Activated CD8-positive, alpha-beta T cell treated with anti-CD3 and anti-CD28 coated beads for 36 hours (primary cell): ENCODE measurements at regions not wholly inside any gene's neighbourhood (a gene's known extent, or its start where the extent isn't known, plus 50 kb on each side); places are given as distances from the start of the nearest gene placed in this dataset.

Experiments
- ATAC-seq: fragments of 200-7000 bp; cut with Tn5 transposase; one replicate; pipeline ENCODE4 v1.10.0; 2021; ENCODE audit warnings: mild to moderate bottlenecking, moderate library complexity
- CTCF ChIA-PET: fragments of 350-600 bp; sonication (Branson Sonifier 250); formaldehyde crosslinking; loops from one replicate; lab custom pipeline; 2021; ENCODE audit warnings: antibody characterized with exemption; lab: Charles Lee
- POLR2A ChIA-PET: fragments of 350-600 bp; sonication (Branson Sonifier 250); formaldehyde crosslinking; loops from one replicate; lab custom pipeline; 2021; ENCODE audit warnings: antibody characterized with exemption; lab: Charles Lee
- DNase-seq: peaks from one replicate; pipeline ENCODE4 v3.0.0-alpha.2; 2020
- H3K27ac Mint-ChIP-seq: one replicate; pipeline ENCODE4 v1.8.0; 2021; ENCODE audit warnings: mild to moderate bottlenecking, mixed read lengths
- H3K27me3 Mint-ChIP-seq: one replicate; pipeline ENCODE4 v1.8.0; 2021; ENCODE audit warnings: mixed read lengths
- H3K36me3 Mint-ChIP-seq: one replicate; pipeline ENCODE4 v1.8.0; 2021; ENCODE audit warnings: low read depth, mixed read lengths
- H3K4me1 Mint-ChIP-seq: one replicate; pipeline ENCODE4 v1.8.0; 2021; ENCODE audit warnings: low read depth, mixed read lengths
- H3K4me3 Mint-ChIP-seq: one replicate; pipeline ENCODE4 v1.8.0; 2021; ENCODE audit warnings: mild to moderate bottlenecking, moderate library complexity, mixed read lengths
- H3K9me3 Mint-ChIP-seq: one replicate; pipeline ENCODE4 v1.8.0; 2021; ENCODE audit warnings: mixed read lengths
- intact Hi-C: fragments of 100-400 bp; cut with micrococcal nuclease; formaldehyde crosslinking; loops from one replicate; pipeline ENCODE4 v1.10.0; 2022
- TF ChIP-seq, protein P1 (sequence below): fragments of 200-600 bp; IDR thresholded peaks from one replicate; pipeline ENCODE4 v1.8.0; 2022; ENCODE audit warnings: antibody characterized with exemption, mild to moderate bottlenecking

DNA sequence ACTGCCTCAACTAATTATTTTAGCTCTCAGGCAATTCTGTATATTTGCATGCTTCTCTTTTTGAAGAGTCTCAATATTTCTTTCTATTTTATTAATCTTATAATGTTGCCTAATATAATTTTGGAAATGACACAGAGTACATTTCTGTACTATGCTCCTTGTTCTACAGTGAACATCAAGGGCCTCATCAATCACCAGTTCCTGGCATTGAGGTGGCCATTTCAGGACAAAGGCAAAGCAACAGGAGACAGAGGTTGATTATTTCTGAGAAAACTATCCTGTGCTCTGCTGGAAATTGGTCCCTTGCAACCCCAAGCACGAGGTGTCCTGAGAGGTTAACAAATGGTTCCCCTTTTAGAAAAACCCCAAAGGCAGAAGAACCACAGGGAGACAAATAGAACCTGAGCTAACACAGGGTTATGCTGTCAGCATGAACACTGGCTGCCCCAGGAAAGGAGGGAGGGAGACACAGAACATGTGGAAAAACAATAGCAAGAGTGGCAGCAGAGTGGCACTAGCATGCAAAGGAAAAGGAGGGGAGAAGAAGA lies 63.9 kb upstream of the VAV3 start:
- no peaks in the 10 kb centered on the region for H3K27me3 Mint-ChIP-seq
- TF ChIP-seq, protein P1, sequence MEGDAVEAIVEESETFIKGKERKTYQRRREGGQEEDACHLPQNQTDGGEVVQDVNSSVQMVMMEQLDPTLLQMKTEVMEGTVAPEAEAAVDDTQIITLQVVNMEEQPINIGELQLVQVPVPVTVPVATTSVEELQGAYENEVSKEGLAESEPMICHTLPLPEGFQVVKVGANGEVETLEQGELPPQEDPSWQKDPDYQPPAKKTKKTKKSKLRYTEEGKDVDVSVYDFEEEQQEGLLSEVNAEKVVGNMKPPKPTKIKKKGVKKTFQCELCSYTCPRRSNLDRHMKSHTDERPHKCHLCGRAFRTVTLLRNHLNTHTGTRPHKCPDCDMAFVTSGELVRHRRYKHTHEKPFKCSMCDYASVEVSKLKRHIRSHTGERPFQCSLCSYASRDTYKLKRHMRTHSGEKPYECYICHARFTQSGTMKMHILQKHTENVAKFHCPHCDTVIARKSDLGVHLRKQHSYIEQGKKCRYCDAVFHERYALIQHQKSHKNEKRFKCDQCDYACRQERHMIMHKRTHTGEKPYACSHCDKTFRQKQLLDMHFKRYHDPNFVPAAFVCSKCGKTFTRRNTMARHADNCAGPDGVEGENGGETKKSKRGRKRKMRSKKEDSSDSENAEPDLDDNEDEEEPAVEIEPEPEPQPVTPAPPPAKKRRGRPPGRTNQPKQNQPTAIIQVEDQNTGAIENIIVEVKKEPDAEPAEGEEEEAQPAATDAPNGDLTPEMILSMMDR, result no peak
- no peak overlapping the region for H3K27ac Mint-ChIP-seq
- CTCF ChIA-PET, result interaction anchor here (1.0 kb wide), 1 partner anchor 246 kb away, joined by 5 read pairs; no protein-coding TSS in a partner anchor
- no peaks in the 10 kb centered on the region for H3K36me3 Mint-ChIP-seq
- H3K4me3 Mint-ChIP-seq, result no peak overlapping the region
- POLR2A ChIA-PET, result no interaction called here
- ATAC-seq (no peak), DNase-seq (no peak)
- no peaks in the 10 kb centered on the region for H3K4me1 Mint-ChIP-seq
- no peaks in the 10 kb centered on the region for H3K9me3 Mint-ChIP-seq
- intact Hi-C loops, result no loop called here

DNA sequence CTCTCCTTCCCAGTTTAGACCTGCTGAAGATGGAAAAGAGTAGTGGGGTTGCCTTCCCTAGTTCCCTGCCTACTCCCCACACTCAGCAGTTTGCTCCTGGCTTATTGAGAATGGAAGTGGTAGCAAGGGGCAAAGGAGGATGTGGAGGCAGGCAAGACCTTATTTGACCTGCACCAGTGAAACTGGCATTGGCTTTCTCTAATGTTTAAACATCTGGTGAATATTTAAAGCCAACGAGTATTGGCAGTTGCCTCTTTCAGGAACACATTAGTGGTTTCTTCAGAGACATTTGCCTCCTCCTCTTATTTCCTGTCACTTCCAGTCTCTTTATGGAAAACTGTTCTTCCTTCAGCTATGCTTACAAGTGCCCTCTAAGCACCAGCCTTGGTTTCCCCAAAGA lies 62.4 kb upstream of the VAV3 start:
- Mint-ChIP-seq H3K27ac (no peak overlapping the region), H3K36me3 (no peaks in the 10 kb centered on the region), H3K9me3 (no peaks in the 10 kb centered on the region), H3K4me1 (no peaks in the 10 kb centered on the region), H3K4me3 (no peak overlapping the region), H3K27me3 (no peaks in the 10 kb centered on the region)
- ATAC-seq (no peak), DNase-seq (no peak)
- intact Hi-C loops, result no loop called here
- ChIA-PET POLR2A (no interaction called here), CTCF (interaction anchor here (0.9 kb wide), 1 partner anchor 50 kb away, joined by 3 read pairs; no protein-coding TSS in a partner anchor)
- TF ChIP-seq, protein P1, result no peak

- no peak overlapping the region for H3K27ac Mint-ChIP-seq
- peaks cover 3% of the 10 kb centered on the region for H3K4me1 Mint-ChIP-seq
- POLR2A ChIA-PET, result no interaction called here
- ATAC-seq (peak; percentile 42), DNase-seq (no peak)
- TF ChIP-seq, protein P1, result no peak
- no peaks in the 10 kb centered on the region for H3K9me3 Mint-ChIP-seq
- no peaks in the 10 kb centered on the region for H3K36me3 Mint-ChIP-seq
- no peaks in the 10 kb centered on the region for H3K27me3 Mint-ChIP-seq
- no peak overlapping the region for H3K4me3 Mint-ChIP-seq
- intact Hi-C loops, result no loop called here
- CTCF ChIA-PET, result interaction anchor here (2.0 kb wide), 1 partner anchor 236 kb away, joined by 5 read pairs; no protein-coding TSS in a partner anchor
Measured at GRCh38 chr1:108017698-108018097, 52.7 kb upstream of the VAV3 start.

DNA sequence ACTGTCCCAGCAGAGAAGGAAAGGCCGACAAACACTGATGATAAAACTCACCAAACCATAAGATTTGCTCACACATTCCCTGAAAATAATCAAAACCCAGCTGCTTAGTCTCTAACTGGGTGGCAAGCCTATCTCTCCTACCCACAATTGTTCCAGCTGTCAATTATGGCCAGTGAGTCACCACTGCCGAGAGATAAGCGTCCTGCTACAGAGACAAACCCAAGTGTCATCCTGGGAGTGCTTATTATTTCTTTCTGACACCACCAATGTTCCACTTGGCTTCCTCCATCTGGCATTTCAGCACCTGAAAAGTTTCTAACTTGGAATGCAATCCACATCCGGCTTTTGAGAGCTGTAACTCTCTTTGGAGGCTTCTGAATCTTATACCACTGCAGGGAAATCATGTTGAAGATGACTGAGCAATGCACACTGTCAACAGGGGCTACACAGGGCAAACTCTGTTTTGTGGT lies 51.5 kb upstream of the VAV3 start:
- Mint-ChIP-seq H3K36me3 (no peaks in the 10 kb centered on the region), H3K4me1 (peaks cover 3% of the 10 kb centered on the region), H3K4me3 (no peak overlapping the region), H3K9me3 (no peaks in the 10 kb centered on the region), H3K27ac (no peak overlapping the region), H3K27me3 (no peaks in the 10 kb centered on the region)
- DNase-seq (peak; percentile 18), ATAC-seq (peak; percentile 42)
- CTCF ChIA-PET, result interaction anchor here (2.0 kb wide), 1 partner anchor 235 kb away, joined by 5 read pairs; no protein-coding TSS in a partner anchor
- intact Hi-C loops, result no loop called here
- TF ChIP-seq, protein P1, result no peak
- POLR2A ChIA-PET, result no interaction called here
